ENCODE measurements at regions not wholly inside any gene's neighbourhood (a gene's known extent, or its start where the extent isn't known, plus 50 kb on each side); places are given as distances from the start of the nearest gene placed in this dataset.

DNA sequence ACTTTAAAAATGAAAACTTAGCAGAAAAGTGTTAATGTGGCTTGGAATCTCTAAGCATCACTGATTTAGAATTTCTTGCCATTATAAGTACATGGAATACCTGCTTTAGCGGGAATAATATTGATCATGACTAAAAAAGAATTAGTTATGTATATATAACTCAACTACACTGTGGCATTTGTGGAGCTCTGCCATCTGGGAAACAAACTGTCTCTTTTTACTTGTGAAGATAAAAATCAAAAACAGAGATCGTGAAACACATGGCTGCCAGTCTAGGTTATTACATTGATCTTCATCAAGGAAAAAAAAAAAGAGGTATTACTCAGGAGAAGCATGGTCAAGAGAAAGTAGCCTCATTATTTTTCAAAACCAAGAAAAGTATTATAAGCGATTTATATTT is 287.4 kb downstream of the HTR1A start:
- Histone ChIP-seq H4K20me1 (ENCODE audit: insufficient read depth, low read length) (no peaks in the 10 kb centered on the region), H3K79me2 (ENCODE audit: insufficient read depth, low read length) (no peaks in the 10 kb centered on the region), H3K36me3 (replicated peaks in 1 of 2; ENCODE audit: control insufficient read depth in 1 of 2, insufficient read depth in 2 of 2, low read length in 2 of 2) (no peaks in the 10 kb centered on the region), H3K4me3 (replicated peaks in 1 of 3; ENCODE audit: low read depth in 2 of 3, low read length in 3 of 3) (no peak overlapping the region), H3K4me1 (ENCODE audit: control insufficient read depth in 1 of 2, insufficient read depth in 2 of 2, low read length in 2 of 2) (no peaks in the 10 kb centered on the region), H3K9me3 (replicated peaks in 1 of 2; ENCODE audit: control insufficient read depth in 1 of 2, insufficient read depth in 1 of 2, low read length in 2 of 2) (no peaks in the 10 kb centered on the region), H3K27ac (ENCODE audit: low read depth in 1 of 2, low read length in 2 of 2) (no peak overlapping the region), H2AFZ (ENCODE audit: insufficient read depth, low read depth, low read length, poor library complexity, severe bottlenecking) (no peak overlapping the region), H3K27me3 (ENCODE audit: control insufficient read depth in 2 of 2, insufficient read depth in 2 of 2, low read length in 2 of 2) (no peaks in the 10 kb centered on the region), H3K4me2 (replicated peaks; ENCODE audit: extremely low read depth, low read length, poor library complexity, severe bottlenecking) (no peak overlapping the region), H3K9ac (ENCODE audit: insufficient read depth, low read length, poor library complexity, severe bottlenecking) (no peak overlapping the region)
- no CpG with 5 or more reads among the region's 3 CpGs for WGBS (ENCODE audit: insufficient coverage)
- H3K27me3 Mint-ChIP-seq (ENCODE audit: low read depth in 3 of 3), result no peaks in the 10 kb centered on the region
- no peak overlapping the region for H3K27ac Mint-ChIP-seq
- no peaks in the 10 kb centered on the region for H3K36me3 Mint-ChIP-seq
- TF ChIP-seq, protein P1, sequence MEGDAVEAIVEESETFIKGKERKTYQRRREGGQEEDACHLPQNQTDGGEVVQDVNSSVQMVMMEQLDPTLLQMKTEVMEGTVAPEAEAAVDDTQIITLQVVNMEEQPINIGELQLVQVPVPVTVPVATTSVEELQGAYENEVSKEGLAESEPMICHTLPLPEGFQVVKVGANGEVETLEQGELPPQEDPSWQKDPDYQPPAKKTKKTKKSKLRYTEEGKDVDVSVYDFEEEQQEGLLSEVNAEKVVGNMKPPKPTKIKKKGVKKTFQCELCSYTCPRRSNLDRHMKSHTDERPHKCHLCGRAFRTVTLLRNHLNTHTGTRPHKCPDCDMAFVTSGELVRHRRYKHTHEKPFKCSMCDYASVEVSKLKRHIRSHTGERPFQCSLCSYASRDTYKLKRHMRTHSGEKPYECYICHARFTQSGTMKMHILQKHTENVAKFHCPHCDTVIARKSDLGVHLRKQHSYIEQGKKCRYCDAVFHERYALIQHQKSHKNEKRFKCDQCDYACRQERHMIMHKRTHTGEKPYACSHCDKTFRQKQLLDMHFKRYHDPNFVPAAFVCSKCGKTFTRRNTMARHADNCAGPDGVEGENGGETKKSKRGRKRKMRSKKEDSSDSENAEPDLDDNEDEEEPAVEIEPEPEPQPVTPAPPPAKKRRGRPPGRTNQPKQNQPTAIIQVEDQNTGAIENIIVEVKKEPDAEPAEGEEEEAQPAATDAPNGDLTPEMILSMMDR (IDR thresholded peaks at IDR 0.05), result no peak
- no peak for DNase-seq
- intact Hi-C loops (cut with micrococcal nuclease), result no loop called here
- H3K4me1 Mint-ChIP-seq, result no peaks in the 10 kb centered on the region
- H3K4me3 Mint-ChIP-seq, result no peak overlapping the region
- H3K9me3 Mint-ChIP-seq, result peaks cover 0 to 12% (median 3%) of the 10 kb centered on the region in 7 donors

DNA sequence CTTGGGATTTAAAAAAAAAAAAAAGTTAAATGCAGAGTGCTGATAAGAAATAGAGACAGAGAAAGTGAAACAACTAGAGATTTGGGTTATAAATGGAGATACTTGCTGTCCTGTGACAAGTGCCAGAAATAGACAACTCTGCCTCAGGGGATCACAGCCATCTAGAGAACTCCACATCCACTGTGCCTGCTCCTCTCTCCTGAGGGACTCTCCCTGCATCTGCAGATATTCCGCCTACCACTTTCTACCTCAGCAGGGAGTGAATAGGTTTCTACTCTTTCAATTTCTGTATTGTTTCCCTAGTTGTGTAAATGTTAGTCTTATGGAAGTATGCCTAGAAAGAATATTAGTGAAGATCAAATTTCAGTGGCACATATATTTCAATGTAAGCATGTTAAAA is 307.2 kb downstream of the HTR1A start:
- Histone ChIP-seq H3K9me3 (replicated peaks in 1 of 2; ENCODE audit: control insufficient read depth in 1 of 2, insufficient read depth in 1 of 2, low read length in 2 of 2) (no peaks in the 10 kb centered on the region), H3K27ac (ENCODE audit: low read depth in 1 of 2, low read length in 2 of 2) (no peak overlapping the region), H3K36me3 (replicated peaks in 1 of 2; ENCODE audit: control insufficient read depth in 1 of 2, insufficient read depth in 2 of 2, low read length in 2 of 2) (no peaks in the 10 kb centered on the region), H3K4me2 (replicated peaks; ENCODE audit: extremely low read depth, low read length, poor library complexity, severe bottlenecking) (no peak overlapping the region), H3K9ac (ENCODE audit: insufficient read depth, low read length, poor library complexity, severe bottlenecking) (no peak overlapping the region), H3K27me3 (ENCODE audit: control insufficient read depth in 2 of 2, insufficient read depth in 2 of 2, low read length in 2 of 2) (no peaks in the 10 kb centered on the region), H3K4me3 (replicated peaks in 1 of 3; ENCODE audit: low read depth in 2 of 3, low read length in 3 of 3) (no peak overlapping the region), H3K4me1 (ENCODE audit: control insufficient read depth in 1 of 2, insufficient read depth in 2 of 2, low read length in 2 of 2) (no peaks in the 10 kb centered on the region), H3K79me2 (ENCODE audit: insufficient read depth, low read length) (no peaks in the 10 kb centered on the region), H4K20me1 (ENCODE audit: insufficient read depth, low read length) (no peaks in the 10 kb centered on the region), H2AFZ (ENCODE audit: insufficient read depth, low read depth, low read length, poor library complexity, severe bottlenecking) (no peak overlapping the region)
- DNase-seq, result no peak
- no CpG with 5 or more reads among the region's 1 CpG for WGBS (ENCODE audit: insufficient coverage)
- Mint-ChIP-seq H3K36me3 (no peaks in the 10 kb centered on the region), H3K9me3 (peaks cover 0 to 5% (median 1%) of the 10 kb centered on the region in 7 donors), H3K4me1 (no peaks in the 10 kb centered on the region), H3K27me3 (ENCODE audit: low read depth in 3 of 3) (peaks cover 0 to 2% (median 0%) of the 10 kb centered on the region in 3 donors), H3K4me3 (no peak overlapping the region), H3K27ac (no peak overlapping the region)
- intact Hi-C loops (cut with micrococcal nuclease), result no loop called here
- TF ChIP-seq, protein P1 (IDR thresholded peaks at IDR 0.05), result no peak

All from CD14-positive monocyte (primary cell).